ENCODE measurements at regions not wholly inside any gene's neighbourhood (a gene's known extent, or its start where the extent isn't known, plus 50 kb on each side); places are given as distances from the start of the nearest gene placed in this dataset.

DNA sequence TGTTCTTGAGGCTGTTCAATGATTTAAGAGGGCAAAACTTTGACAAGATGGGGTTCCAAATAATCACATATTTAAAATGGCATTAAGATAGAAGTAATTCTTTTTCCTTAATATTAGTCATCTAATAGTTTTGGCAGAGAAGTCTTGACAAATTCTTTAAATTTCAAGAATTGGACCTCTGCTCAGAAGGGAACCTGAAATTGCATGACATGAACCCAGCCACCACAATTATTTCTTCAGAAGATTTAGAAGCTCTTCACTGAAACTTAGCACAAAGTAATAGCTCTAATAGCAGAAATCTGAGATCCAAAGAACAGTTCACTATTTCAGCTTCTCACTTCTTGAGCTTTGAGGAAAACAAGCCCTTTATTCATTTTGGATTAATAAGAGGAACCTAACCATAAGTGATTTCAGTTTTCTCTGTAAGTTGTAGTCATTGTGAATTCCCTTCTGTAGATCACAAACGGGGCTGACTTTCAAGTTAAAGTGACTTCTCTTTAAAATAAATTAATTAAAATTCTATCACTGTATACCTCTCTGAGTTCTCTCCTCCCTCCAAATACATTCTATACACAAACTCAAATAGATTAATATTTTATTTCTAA lies 100.6 kb upstream of the ITGA4 start:
- no peaks in the 10 kb centered on the region for H3K9me3 ChIP-seq (ENCODE audit: control insufficient read depth in 4 of 4, low read length in 3 of 4)
- H3K36me3 ChIP-seq (ENCODE audit: control insufficient read depth in 4 of 4, insufficient read depth in 3 of 4, low read depth in 1 of 4, low read length in 3 of 4) = no peaks in the 10 kb centered on the region
- H3K4me3 ChIP-seq (ENCODE audit: low read depth in 1 of 3, low read length in 3 of 3) = no peak overlapping the region
- no peak for DNase-seq (ENCODE audit: low spot score)
- 62% methylated on average over 1 of the region's 1 CpG for WGBS
- no peak overlapping the region for H3K9ac ChIP-seq (ENCODE audit: low read depth in 1 of 2, low read length in 2 of 2)
- H3K27me3 ChIP-seq (ENCODE audit: control insufficient read depth in 4 of 4, insufficient read depth in 4 of 4, low read length in 3 of 4) = no peaks in the 10 kb centered on the region
- TF ChIP-seq RXRA (IDR thresholded peaks at IDR 0.05) (no peak), HNF4A (conservative IDR thresholded peaks at IDR 0.05) (no peak), YY1 (IDR thresholded peaks at IDR 0.05) (no peak), EGR1 (IDR thresholded peaks at IDR 0.05; ENCODE audit: low read depth in 2 of 2) (no peak), JUND (IDR thresholded peaks at IDR 0.05) (no peak), NR2F2 (IDR thresholded peaks at IDR 0.05) (no peak), RAD21 (IDR thresholded peaks at IDR 0.05) (no peak), FOXA2 (IDR thresholded peaks at IDR 0.05) (no peak), GABPA (IDR thresholded peaks at IDR 0.05 in 1 of 2, conservative IDR thresholded peaks at IDR 0.05 in 1 of 2) (no peak), SP1 (IDR thresholded peaks at IDR 0.05) (no peak)
- TF ChIP-seq, protein P1, sequence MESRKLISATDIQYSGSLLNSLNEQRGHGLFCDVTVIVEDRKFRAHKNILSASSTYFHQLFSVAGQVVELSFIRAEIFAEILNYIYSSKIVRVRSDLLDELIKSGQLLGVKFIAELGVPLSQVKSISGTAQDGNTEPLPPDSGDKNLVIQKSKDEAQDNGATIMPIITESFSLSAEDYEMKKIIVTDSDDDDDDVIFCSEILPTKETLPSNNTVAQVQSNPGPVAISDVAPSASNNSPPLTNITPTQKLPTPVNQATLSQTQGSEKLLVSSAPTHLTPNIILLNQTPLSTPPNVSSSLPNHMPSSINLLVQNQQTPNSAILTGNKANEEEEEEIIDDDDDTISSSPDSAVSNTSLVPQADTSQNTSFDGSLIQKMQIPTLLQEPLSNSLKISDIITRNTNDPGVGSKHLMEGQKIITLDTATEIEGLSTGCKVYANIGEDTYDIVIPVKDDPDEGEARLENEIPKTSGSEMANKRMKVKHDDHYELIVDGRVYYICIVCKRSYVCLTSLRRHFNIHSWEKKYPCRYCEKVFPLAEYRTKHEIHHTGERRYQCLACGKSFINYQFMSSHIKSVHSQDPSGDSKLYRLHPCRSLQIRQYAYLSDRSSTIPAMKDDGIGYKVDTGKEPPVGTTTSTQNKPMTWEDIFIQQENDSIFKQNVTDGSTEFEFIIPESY (IDR thresholded peaks at IDR 0.05) = no peak
- TF ChIP-seq, protein P2, sequence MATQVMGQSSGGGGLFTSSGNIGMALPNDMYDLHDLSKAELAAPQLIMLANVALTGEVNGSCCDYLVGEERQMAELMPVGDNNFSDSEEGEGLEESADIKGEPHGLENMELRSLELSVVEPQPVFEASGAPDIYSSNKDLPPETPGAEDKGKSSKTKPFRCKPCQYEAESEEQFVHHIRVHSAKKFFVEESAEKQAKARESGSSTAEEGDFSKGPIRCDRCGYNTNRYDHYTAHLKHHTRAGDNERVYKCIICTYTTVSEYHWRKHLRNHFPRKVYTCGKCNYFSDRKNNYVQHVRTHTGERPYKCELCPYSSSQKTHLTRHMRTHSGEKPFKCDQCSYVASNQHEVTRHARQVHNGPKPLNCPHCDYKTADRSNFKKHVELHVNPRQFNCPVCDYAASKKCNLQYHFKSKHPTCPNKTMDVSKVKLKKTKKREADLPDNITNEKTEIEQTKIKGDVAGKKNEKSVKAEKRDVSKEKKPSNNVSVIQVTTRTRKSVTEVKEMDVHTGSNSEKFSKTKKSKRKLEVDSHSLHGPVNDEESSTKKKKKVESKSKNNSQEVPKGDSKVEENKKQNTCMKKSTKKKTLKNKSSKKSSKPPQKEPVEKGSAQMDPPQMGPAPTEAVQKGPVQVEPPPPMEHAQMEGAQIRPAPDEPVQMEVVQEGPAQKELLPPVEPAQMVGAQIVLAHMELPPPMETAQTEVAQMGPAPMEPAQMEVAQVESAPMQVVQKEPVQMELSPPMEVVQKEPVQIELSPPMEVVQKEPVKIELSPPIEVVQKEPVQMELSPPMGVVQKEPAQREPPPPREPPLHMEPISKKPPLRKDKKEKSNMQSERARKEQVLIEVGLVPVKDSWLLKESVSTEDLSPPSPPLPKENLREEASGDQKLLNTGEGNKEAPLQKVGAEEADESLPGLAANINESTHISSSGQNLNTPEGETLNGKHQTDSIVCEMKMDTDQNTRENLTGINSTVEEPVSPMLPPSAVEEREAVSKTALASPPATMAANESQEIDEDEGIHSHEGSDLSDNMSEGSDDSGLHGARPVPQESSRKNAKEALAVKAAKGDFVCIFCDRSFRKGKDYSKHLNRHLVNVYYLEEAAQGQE (IDR thresholded peaks at IDR 0.05) = no peak
- TF ChIP-seq, protein P3, sequence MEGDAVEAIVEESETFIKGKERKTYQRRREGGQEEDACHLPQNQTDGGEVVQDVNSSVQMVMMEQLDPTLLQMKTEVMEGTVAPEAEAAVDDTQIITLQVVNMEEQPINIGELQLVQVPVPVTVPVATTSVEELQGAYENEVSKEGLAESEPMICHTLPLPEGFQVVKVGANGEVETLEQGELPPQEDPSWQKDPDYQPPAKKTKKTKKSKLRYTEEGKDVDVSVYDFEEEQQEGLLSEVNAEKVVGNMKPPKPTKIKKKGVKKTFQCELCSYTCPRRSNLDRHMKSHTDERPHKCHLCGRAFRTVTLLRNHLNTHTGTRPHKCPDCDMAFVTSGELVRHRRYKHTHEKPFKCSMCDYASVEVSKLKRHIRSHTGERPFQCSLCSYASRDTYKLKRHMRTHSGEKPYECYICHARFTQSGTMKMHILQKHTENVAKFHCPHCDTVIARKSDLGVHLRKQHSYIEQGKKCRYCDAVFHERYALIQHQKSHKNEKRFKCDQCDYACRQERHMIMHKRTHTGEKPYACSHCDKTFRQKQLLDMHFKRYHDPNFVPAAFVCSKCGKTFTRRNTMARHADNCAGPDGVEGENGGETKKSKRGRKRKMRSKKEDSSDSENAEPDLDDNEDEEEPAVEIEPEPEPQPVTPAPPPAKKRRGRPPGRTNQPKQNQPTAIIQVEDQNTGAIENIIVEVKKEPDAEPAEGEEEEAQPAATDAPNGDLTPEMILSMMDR (IDR thresholded peaks at IDR 0.05; ENCODE audit: low read depth, low read length, missing input control) = no peak
- TF ChIP-seq, protein P4, sequence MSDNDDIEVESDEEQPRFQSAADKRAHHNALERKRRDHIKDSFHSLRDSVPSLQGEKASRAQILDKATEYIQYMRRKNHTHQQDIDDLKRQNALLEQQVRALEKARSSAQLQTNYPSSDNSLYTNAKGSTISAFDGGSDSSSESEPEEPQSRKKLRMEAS (IDR thresholded peaks at IDR 0.05) = no peak
- no peaks in the 10 kb centered on the region for H3K4me1 ChIP-seq (ENCODE audit: control insufficient read depth in 4 of 4, insufficient read depth in 4 of 4, low read length in 3 of 4)
- no peak overlapping the region for H3K27ac ChIP-seq (ENCODE audit: low read depth in 1 of 2, low read length in 2 of 2)

DNA sequence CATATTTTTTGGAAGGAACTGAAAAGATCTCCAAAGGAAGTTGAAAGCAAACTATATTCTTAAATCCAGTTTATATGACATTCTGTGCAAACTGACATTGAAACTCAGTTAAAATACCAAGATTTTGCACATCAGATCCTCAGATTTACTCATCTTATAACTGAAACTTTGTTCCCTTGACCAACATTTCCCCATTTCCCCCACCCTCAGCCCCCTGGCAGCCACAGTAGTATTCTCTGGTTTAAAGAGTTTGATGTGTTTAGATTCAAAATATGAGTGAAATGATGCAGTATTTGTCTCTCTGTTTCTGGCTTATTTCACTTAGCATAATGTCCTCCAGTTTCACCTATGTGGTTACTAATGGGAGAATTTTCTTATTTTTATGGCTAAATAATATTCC lies 99.2 kb upstream of the ITGA4 start:
- no peaks in the 10 kb centered on the region for H3K9me3 ChIP-seq (ENCODE audit: control insufficient read depth in 4 of 4, low read length in 3 of 4)

More for the DNA sequence above, 99.2 kb upstream of the ITGA4 start:
- no peak for TF ChIP-seq RAD21 (IDR thresholded peaks at IDR 0.05)
- TF ChIP-seq JUND (IDR thresholded peaks at IDR 0.05) = no peak
- TF ChIP-seq SP1 (IDR thresholded peaks at IDR 0.05) = no peak
- DNase-seq (ENCODE audit: low spot score) = no peak
- Histone ChIP-seq H3K4me1 (ENCODE audit: control insufficient read depth in 4 of 4, insufficient read depth in 4 of 4, low read length in 3 of 4) (no peaks in the 10 kb centered on the region), H3K4me3 (ENCODE audit: low read depth in 1 of 3, low read length in 3 of 3) (no peak overlapping the region), H3K27ac (ENCODE audit: low read depth in 1 of 2, low read length in 2 of 2) (no peak overlapping the region), H3K9ac (ENCODE audit: low read depth in 1 of 2, low read length in 2 of 2) (no peak overlapping the region), H3K36me3 (ENCODE audit: control insufficient read depth in 4 of 4, insufficient read depth in 3 of 4, low read depth in 1 of 4, low read length in 3 of 4) (no peaks in the 10 kb centered on the region), H3K27me3 (ENCODE audit: control insufficient read depth in 4 of 4, insufficient read depth in 4 of 4, low read length in 3 of 4) (no peaks in the 10 kb centered on the region)
